ENCODE measurements at regions not wholly inside any gene's neighbourhood (a gene's known extent, or its start where the extent isn't known, plus 50 kb on each side); places are given as distances from the start of the nearest gene placed in this dataset.

GRCh38 chr2:72008608-72009007 is 139.1 kb downstream of the CYP26B1 start:
- in situ Hi-C loops (cut with HindIII; ENCODE audit: low sequenced_read_pairs), result no loop called here
- no peak for DNase-seq (ENCODE audit: low spot score)

GRCh38 chr2:72007402-72007801 is 140.3 kb downstream of the CYP26B1 start:
- no peak for DNase-seq (ENCODE audit: low spot score)
- in situ Hi-C loops (cut with HindIII; ENCODE audit: low sequenced_read_pairs), result no loop called here

GRCh38 chr2:72006188-72006736 is 141.4 kb downstream of the CYP26B1 start:
- in situ Hi-C loops (cut with HindIII; ENCODE audit: low sequenced_read_pairs), result no loop called here

GRCh38 chr2:72004976-72005375 is 142.7 kb downstream of the CYP26B1 start:
- in situ Hi-C loops (cut with HindIII; ENCODE audit: low sequenced_read_pairs), result no loop called here
- DNase-seq (ENCODE audit: low spot score), result no peak

More at GRCh38 chr2:72006188-72006736, 141.4 kb downstream of the CYP26B1 start:
- DNase-seq (ENCODE audit: low spot score), result no peak

GRCh38 chr2:72004201-72004915 is 143.3 kb downstream of the CYP26B1 start:
- no peak for DNase-seq (ENCODE audit: low spot score)
- in situ Hi-C loops (cut with HindIII; ENCODE audit: low sequenced_read_pairs), result no loop called here

GRCh38 chr2:72003796-72004195 is 143.9 kb downstream of the CYP26B1 start:
- no peak for DNase-seq (ENCODE audit: low spot score)
- in situ Hi-C loops (cut with HindIII; ENCODE audit: low sequenced_read_pairs), result no loop called here

- DNase-seq (ENCODE audit: low spot score), result no peak
- in situ Hi-C loops (cut with HindIII; ENCODE audit: low sequenced_read_pairs), result no loop called here
Measured at GRCh38 chr2:72003124-72003523, 144.5 kb downstream of the CYP26B1 start.

- in situ Hi-C loops (cut with HindIII; ENCODE audit: low sequenced_read_pairs), result no loop called here
- DNase-seq (ENCODE audit: low spot score), result peak; percentile 15
Measured at GRCh38 chr2:72001937-72002690, 145.5 kb downstream of the CYP26B1 start.

GRCh38 chr2:72000110-72000509 is 147.6 kb downstream of the CYP26B1 start:
- DNase-seq (ENCODE audit: low spot score), result no peak
- in situ Hi-C loops (cut with HindIII; ENCODE audit: low sequenced_read_pairs), result no loop called here

- DNase-seq (ENCODE audit: low spot score), result no peak
- in situ Hi-C loops (cut with HindIII; ENCODE audit: low sequenced_read_pairs), result no loop called here
Measured at GRCh38 chr2:71999580-71999979, 148.1 kb downstream of the CYP26B1 start.

GRCh38 chr2:71997843-71998242 is 149.8 kb downstream of the CYP26B1 start:
- in situ Hi-C loops (cut with HindIII; ENCODE audit: low sequenced_read_pairs), result no loop called here

GRCh38 chr2:71995067-71995665 is 152.5 kb downstream of the CYP26B1 start:
- DNase-seq (ENCODE audit: low spot score), result peak; percentile 62
- in situ Hi-C loops (cut with HindIII; ENCODE audit: low sequenced_read_pairs), result no loop called here

More at GRCh38 chr2:71997843-71998242, 149.8 kb downstream of the CYP26B1 start:
- DNase-seq (ENCODE audit: low spot score), result no peak

- in situ Hi-C loops (cut with HindIII; ENCODE audit: low sequenced_read_pairs), result no loop called here
- no peak for DNase-seq (ENCODE audit: low spot score)
Measured at GRCh38 chr2:71992036-71992435, 155.6 kb downstream of the CYP26B1 start.

- in situ Hi-C loops (cut with HindIII; ENCODE audit: low sequenced_read_pairs), result no loop called here
- no peak for DNase-seq (ENCODE audit: low spot score)
Measured at GRCh38 chr2:71991397-71991796, 156.3 kb downstream of the CYP26B1 start.

- in situ Hi-C loops (cut with HindIII; ENCODE audit: low sequenced_read_pairs), result no loop called here
- DNase-seq (ENCODE audit: low spot score), result no peak
Measured at GRCh38 chr2:71990826-71991225, 156.8 kb downstream of the CYP26B1 start.

GRCh38 chr2:71990122-71990521 is 157.5 kb downstream of the CYP26B1 start:
- DNase-seq (ENCODE audit: low spot score), result no peak
- in situ Hi-C loops (cut with HindIII; ENCODE audit: low sequenced_read_pairs), result no loop called here

- in situ Hi-C loops (cut with HindIII; ENCODE audit: low sequenced_read_pairs), result no loop called here
- peak; percentile 45 for DNase-seq (ENCODE audit: low spot score)
Measured at GRCh38 chr2:71989671-71990070, 158.0 kb downstream of the CYP26B1 start.

GRCh38 chr2:71988170-71988569 is 159.5 kb downstream of the CYP26B1 start:
- no peak for DNase-seq (ENCODE audit: low spot score)
- in situ Hi-C loops (cut with HindIII; ENCODE audit: low sequenced_read_pairs), result no loop called here

- in situ Hi-C loops (cut with HindIII; ENCODE audit: low sequenced_read_pairs), result no loop called here
- DNase-seq (ENCODE audit: low spot score), result no peak
Measured at GRCh38 chr2:71976685-71977084, 171.0 kb downstream of the CYP26B1 start.

- no peak for DNase-seq (ENCODE audit: low spot score)
- in situ Hi-C loops (cut with HindIII; ENCODE audit: low sequenced_read_pairs), result no loop called here
Measured at GRCh38 chr2:71974846-71975245, 172.8 kb downstream of the CYP26B1 start.

Measured in G401 (cell line).